ENCODE measurements at regions not wholly inside any gene's neighbourhood (a gene's known extent, or its start where the extent isn't known, plus 50 kb on each side); places are given as distances from the start of the nearest gene placed in this dataset.

GRCh38 chr6:4533576-4533975 lies 242.6 kb upstream of the CDYL start:
- no peak for TF ChIP-seq CTCF (IDR thresholded peaks at IDR 0.05)
- no peak for TF ChIP-seq EP300 (IDR thresholded peaks at IDR 0.05)
- no peak for TF ChIP-seq POLR2A (IDR thresholded peaks at IDR 0.05)
- TF ChIP-seq POLR2AphosphoS5 (IDR thresholded peaks at IDR 0.05): no peak
- Histone ChIP-seq H3K4me3 (no peak overlapping the region), H3K27ac (no peak overlapping the region), H3K4me1 (no peaks in the 10 kb centered on the region), H3K36me3 (no peaks in the 10 kb centered on the region), H3K27me3 (no peaks in the 10 kb centered on the region), H3K9me3 (peaks cover 0 to 35% (median 0%) of the 10 kb centered on the region in 3 donors)
- ATAC-seq: no peak
- 100% methylated on average over 1 of the region's 1 CpG for WGBS, 2 donors (ENCODE audit: low coverage in 1 of 2)

DNA sequence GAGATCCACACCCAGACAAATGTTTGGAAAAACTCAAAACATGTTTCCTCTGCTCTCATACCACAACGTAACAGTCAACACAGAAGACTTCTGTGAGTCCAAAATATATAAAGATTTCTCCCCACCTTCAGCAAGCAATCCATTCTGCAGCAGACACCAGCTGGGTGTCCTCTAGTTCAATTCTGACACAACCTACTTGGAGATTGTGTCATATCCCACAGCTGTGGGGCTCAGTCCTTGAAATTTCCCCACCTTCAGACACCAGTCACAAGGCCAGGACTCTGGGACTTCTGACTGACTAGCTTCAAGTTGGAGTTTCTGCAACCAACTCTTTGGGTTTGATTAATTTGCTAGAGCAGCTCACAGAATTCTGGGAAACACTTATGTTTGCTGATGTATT lies 244.8 kb upstream of the CDYL start:
- Histone ChIP-seq H3K27ac (no peak overlapping the region), H3K4me3 (no peak overlapping the region), H3K9me3 (peaks cover 0 to 35% (median 0%) of the 10 kb centered on the region in 3 donors), H3K27me3 (no peaks in the 10 kb centered on the region), H3K36me3 (no peaks in the 10 kb centered on the region), H3K4me1 (no peaks in the 10 kb centered on the region)
- TF ChIP-seq EP300 (IDR thresholded peaks at IDR 0.05) (no peak), POLR2AphosphoS5 (IDR thresholded peaks at IDR 0.05) (no peak), POLR2A (IDR thresholded peaks at IDR 0.05) (no peak), CTCF (IDR thresholded peaks at IDR 0.05) (no peak)
- 50% methylated on average over 1 of the region's 1 CpG; no CpG with 5 or more reads in 1 of the 2 donors for WGBS, 2 donors (ENCODE audit: low coverage in 1 of 2)
- no peak for ATAC-seq

GRCh38 chr6:4522453-4522852 lies 253.8 kb upstream of the CDYL start:
- Histone ChIP-seq H3K4me3 (no peak overlapping the region), H3K27ac (no peak overlapping the region), H3K4me1 (no peaks in the 10 kb centered on the region), H3K36me3 (no peaks in the 10 kb centered on the region), H3K9me3 (no peaks in the 10 kb centered on the region), H3K27me3 (no peaks in the 10 kb centered on the region)
- 72 to 78% methylated on average over 5 to 7 of the region's 7 CpGs for WGBS, 2 donors (ENCODE audit: low coverage in 1 of 2)
- TF ChIP-seq EP300 (IDR thresholded peaks at IDR 0.05) (no peak), CTCF (IDR thresholded peaks at IDR 0.05) (no peak), POLR2AphosphoS5 (IDR thresholded peaks at IDR 0.05) (no peak), POLR2A (IDR thresholded peaks at IDR 0.05) (no peak)
- ATAC-seq: no peak

DNA sequence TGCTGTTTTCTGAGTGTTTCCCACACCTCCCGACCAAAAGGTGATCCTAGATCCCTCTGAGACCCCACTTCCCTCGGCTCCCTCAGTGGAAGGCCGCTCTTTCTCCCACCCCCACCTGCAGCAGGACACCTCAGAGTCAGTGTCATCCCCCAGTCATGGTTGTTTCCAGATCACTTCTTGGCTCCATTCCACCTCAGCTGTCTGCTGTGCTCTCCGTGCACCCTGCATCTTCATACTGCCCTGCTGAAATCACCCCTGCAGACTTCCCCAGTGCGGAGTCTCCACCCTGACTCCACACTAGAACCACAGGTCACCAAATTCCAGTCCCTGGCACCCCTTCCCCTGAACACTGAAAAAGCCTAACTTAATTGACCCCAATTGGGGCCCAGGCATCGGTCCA lies 255.1 kb upstream of the CDYL start:
- TF ChIP-seq POLR2A (IDR thresholded peaks at IDR 0.05) (no peak), CTCF (IDR thresholded peaks at IDR 0.05) (no peak), POLR2AphosphoS5 (IDR thresholded peaks at IDR 0.05) (no peak), EP300 (IDR thresholded peaks at IDR 0.05) (no peak)
- Histone ChIP-seq H3K4me1 (no peaks in the 10 kb centered on the region), H3K36me3 (no peaks in the 10 kb centered on the region), H3K27ac (no peak overlapping the region), H3K4me3 (no peak overlapping the region), H3K9me3 (no peaks in the 10 kb centered on the region), H3K27me3 (no peaks in the 10 kb centered on the region)
- WGBS, 2 donors (ENCODE audit: low coverage in 1 of 2): 61 to 66% methylated on average over 4 to 5 of the region's 6 CpGs
- ATAC-seq: no peak

- H3K9me3 ChIP-seq: no peaks in the 10 kb centered on the region
- H3K4me1 ChIP-seq: no peaks in the 10 kb centered on the region
- WGBS, 2 donors (ENCODE audit: low coverage in 1 of 2): 61 to 77% methylated on average over 1 to 2 of the region's 2 CpGs
- no peaks in the 10 kb centered on the region for H3K36me3 ChIP-seq
- H3K27me3 ChIP-seq: no peaks in the 10 kb centered on the region
- H3K4me3 ChIP-seq: no peak overlapping the region
- no peak overlapping the region for H3K27ac ChIP-seq
- no peak for ATAC-seq
- no peak for TF ChIP-seq POLR2AphosphoS5 (IDR thresholded peaks at IDR 0.05)
- no peak for TF ChIP-seq EP300 (IDR thresholded peaks at IDR 0.05)
- TF ChIP-seq CTCF (IDR thresholded peaks at IDR 0.05): no peak
Observed at GRCh38 chr6:4518506-4518905, 257.7 kb upstream of the CDYL start.

All from gastroesophageal sphincter (tissue), 4 donors.